GM18508 (cell line): ENCODE measurements at regions not wholly inside any gene's neighbourhood (a gene's known extent, or its start where the extent isn't known, plus 50 kb on each side); places are given as distances from the start of the nearest gene placed in this dataset.
"Not testable (repeated sequence)": the region's sequence is repeated elsewhere in the genome, so short reads cannot be mapped to it uniquely, and the experiment has no call there.

Experiments used
- ATAC-seq: cut with Tn5 transposase; IDR thresholded peaks from one replicate; pipeline ENCODE4 v1.9.1; 2021; ENCODE audit warnings: moderate number of reproducible peaks; ENCODE audit not compliant: insufficient read depth, unreplicated experiment

GRCh38 chrX:776529-777230, 146.1 kb downstream of the SHOX start:
- no peak for ATAC-seq

GRCh38 chrX:776061-776460, 145.5 kb downstream of the SHOX start:
- ATAC-seq = no peak

- ATAC-seq = no peak
Measured at GRCh38 chrX:774536-774935, 143.9 kb downstream of the SHOX start.

- no peak for ATAC-seq
Measured at GRCh38 chrX:773292-774025, 142.9 kb downstream of the SHOX start.

GRCh38 chrX:771536-771935, 140.9 kb downstream of the SHOX start:
- ATAC-seq = no peak

- ATAC-seq = no peak
Measured at GRCh38 chrX:769796-770195, 139.2 kb downstream of the SHOX start.

GRCh38 chrX:768596-768995, 138.0 kb downstream of the SHOX start:
- no peak for ATAC-seq

- ATAC-seq = no peak
Measured at GRCh38 chrX:758917-759316, 128.3 kb downstream of the SHOX start.

- ATAC-seq = no peak
Measured at GRCh38 chrX:750812-751211, 120.2 kb downstream of the SHOX start.

- no peak for ATAC-seq
Measured at GRCh38 chrX:750263-750662, 119.7 kb downstream of the SHOX start.

- no peak for ATAC-seq
Measured at GRCh38 chrX:747176-747575, 116.6 kb downstream of the SHOX start.

- no peak for ATAC-seq
Measured at GRCh38 chrX:739611-740010, 109.0 kb downstream of the SHOX start.

- not testable (repeated sequence) for ATAC-seq
Measured at GRCh38 chrX:737021-737420, 106.4 kb downstream of the SHOX start.

GRCh38 chrX:734362-734761, 103.8 kb downstream of the SHOX start:
- ATAC-seq = no peak

GRCh38 chrX:733961-734360, 103.4 kb downstream of the SHOX start:
- no peak for ATAC-seq

- ATAC-seq = no peak
Measured at GRCh38 chrX:729583-730409, 99.2 kb downstream of the SHOX start.

GRCh38 chrX:729101-729500, 98.5 kb downstream of the SHOX start:
- not testable (repeated sequence) for ATAC-seq

GRCh38 chrX:728639-729038, 98.0 kb downstream of the SHOX start:
- ATAC-seq = not testable (repeated sequence)

- no peak for ATAC-seq
Measured at GRCh38 chrX:727738-728621, 97.4 kb downstream of the SHOX start.

- ATAC-seq = no peak
Measured at GRCh38 chrX:725971-726370, 95.4 kb downstream of the SHOX start.
